ENCODE measurements at regions not wholly inside any gene's neighbourhood (a gene's known extent, or its start where the extent isn't known, plus 50 kb on each side); places are given as distances from the start of the nearest gene placed in this dataset.

DNA sequence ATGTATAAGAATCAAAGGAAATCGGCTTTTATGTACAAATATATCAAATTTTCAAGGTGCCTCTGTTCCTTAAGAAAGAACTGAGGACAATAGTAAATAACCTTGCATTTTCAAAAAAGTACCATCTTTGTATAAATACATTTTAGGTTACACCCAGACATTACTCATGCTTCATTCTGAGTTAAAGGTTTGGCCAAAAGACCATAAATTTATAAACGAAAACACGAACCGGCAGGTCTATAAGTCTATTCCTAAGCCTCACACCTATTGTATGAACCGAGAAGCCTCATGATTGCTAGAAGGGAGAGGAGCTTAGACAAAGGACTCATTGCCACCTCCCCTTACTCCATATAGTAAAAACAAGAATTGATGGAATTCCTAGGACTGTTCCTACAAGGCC lies 94.6 kb upstream of the PSMD7 start:
- peaks cover 22% of the 10 kb centered on the region for H3K4me1 Mint-ChIP-seq (ENCODE audit: unreplicated experiment)
- no peak overlapping the region for H3K27ac Mint-ChIP-seq
- H3K4me3 Mint-ChIP-seq: no peak overlapping the region
- no peaks in the 10 kb centered on the region for H3K36me3 Mint-ChIP-seq
- H3K9me3 Mint-ChIP-seq: no peaks in the 10 kb centered on the region
- TF ChIP-seq, protein P1, sequence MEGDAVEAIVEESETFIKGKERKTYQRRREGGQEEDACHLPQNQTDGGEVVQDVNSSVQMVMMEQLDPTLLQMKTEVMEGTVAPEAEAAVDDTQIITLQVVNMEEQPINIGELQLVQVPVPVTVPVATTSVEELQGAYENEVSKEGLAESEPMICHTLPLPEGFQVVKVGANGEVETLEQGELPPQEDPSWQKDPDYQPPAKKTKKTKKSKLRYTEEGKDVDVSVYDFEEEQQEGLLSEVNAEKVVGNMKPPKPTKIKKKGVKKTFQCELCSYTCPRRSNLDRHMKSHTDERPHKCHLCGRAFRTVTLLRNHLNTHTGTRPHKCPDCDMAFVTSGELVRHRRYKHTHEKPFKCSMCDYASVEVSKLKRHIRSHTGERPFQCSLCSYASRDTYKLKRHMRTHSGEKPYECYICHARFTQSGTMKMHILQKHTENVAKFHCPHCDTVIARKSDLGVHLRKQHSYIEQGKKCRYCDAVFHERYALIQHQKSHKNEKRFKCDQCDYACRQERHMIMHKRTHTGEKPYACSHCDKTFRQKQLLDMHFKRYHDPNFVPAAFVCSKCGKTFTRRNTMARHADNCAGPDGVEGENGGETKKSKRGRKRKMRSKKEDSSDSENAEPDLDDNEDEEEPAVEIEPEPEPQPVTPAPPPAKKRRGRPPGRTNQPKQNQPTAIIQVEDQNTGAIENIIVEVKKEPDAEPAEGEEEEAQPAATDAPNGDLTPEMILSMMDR (conservative IDR thresholded peaks at IDR 0.05): no peak
- no peak for DNase-seq (ENCODE audit: extremely low spot score, unreplicated experiment)
- no peaks in the 10 kb centered on the region for H3K27me3 Mint-ChIP-seq

DNA sequence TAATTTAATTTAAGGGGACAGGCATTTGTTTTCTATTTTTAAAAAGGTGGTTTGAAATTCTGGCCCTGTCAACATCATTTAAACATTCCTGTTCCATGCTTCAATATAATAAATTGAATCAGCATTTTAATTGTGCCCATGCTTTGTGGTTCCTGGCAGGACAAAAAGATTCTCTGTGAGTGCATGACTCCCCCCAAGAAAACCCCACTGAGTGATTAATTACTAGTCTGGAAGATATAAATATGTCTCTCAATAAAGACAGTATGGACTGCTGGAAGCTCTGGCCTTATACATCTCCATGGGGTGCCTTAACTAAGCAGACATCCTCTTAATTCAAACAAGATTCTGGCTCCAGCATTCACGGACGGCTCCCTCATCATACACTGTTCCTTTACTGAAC lies 95.0 kb upstream of the PSMD7 start:
- Mint-ChIP-seq H3K27ac (no peak overlapping the region), H3K4me1 (ENCODE audit: unreplicated experiment) (peaks cover 22% of the 10 kb centered on the region), H3K27me3 (no peaks in the 10 kb centered on the region), H3K4me3 (no peak overlapping the region), H3K36me3 (no peaks in the 10 kb centered on the region), H3K9me3 (no peaks in the 10 kb centered on the region)
- TF ChIP-seq, protein P1 (conservative IDR thresholded peaks at IDR 0.05): no peak
- DNase-seq (ENCODE audit: extremely low spot score, unreplicated experiment): no peak

DNA sequence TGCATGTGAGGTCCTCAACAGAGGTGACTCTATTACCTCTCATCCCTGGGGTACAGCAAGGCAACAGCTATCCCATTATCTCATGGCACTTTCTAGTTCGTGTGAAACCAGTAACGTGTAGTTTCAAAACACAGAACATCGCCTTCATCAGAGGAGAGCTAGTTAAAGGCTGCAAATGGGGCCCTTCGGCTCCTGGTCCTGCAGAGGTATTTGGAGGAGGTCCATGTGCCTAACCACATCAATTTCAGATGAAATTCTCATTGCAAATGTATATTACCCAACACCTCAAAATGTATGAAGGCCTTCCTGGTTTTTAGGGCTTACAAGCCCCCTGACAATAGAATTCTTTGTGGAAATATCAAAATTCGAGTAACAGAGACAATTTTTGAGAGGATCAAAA lies 95.7 kb upstream of the PSMD7 start:
- Mint-ChIP-seq H3K36me3 (no peaks in the 10 kb centered on the region), H3K4me1 (ENCODE audit: unreplicated experiment) (peaks cover 22% of the 10 kb centered on the region), H3K27ac (no peak overlapping the region), H3K9me3 (no peaks in the 10 kb centered on the region), H3K27me3 (no peaks in the 10 kb centered on the region), H3K4me3 (no peak overlapping the region)
- TF ChIP-seq, protein P1 (conservative IDR thresholded peaks at IDR 0.05): no peak
- no peak for DNase-seq (ENCODE audit: extremely low spot score, unreplicated experiment)

DNA sequence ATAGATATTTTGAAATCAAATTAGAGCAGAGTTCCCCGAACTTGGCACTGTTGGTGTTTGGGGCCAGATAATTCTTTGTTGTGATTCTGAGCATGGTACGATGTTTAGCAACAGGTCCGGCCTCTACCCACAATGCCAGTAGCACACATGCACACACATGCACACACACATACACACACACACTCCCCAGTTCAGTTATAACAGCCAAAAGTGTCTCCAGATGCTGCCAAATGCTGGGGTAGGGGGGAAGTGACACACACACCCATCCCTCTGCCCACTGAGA lies 96.8 kb upstream of the PSMD7 start:
- peaks cover 22% of the 10 kb centered on the region for H3K4me1 Mint-ChIP-seq (ENCODE audit: unreplicated experiment)
- H3K4me3 Mint-ChIP-seq: no peak overlapping the region
- no peaks in the 10 kb centered on the region for H3K9me3 Mint-ChIP-seq
- no peaks in the 10 kb centered on the region for H3K27me3 Mint-ChIP-seq
- no peaks in the 10 kb centered on the region for H3K36me3 Mint-ChIP-seq
- no peak for DNase-seq (ENCODE audit: extremely low spot score, unreplicated experiment)
- no peak overlapping the region for H3K27ac Mint-ChIP-seq
- TF ChIP-seq, protein P1 (conservative IDR thresholded peaks at IDR 0.05): no peak

DNA sequence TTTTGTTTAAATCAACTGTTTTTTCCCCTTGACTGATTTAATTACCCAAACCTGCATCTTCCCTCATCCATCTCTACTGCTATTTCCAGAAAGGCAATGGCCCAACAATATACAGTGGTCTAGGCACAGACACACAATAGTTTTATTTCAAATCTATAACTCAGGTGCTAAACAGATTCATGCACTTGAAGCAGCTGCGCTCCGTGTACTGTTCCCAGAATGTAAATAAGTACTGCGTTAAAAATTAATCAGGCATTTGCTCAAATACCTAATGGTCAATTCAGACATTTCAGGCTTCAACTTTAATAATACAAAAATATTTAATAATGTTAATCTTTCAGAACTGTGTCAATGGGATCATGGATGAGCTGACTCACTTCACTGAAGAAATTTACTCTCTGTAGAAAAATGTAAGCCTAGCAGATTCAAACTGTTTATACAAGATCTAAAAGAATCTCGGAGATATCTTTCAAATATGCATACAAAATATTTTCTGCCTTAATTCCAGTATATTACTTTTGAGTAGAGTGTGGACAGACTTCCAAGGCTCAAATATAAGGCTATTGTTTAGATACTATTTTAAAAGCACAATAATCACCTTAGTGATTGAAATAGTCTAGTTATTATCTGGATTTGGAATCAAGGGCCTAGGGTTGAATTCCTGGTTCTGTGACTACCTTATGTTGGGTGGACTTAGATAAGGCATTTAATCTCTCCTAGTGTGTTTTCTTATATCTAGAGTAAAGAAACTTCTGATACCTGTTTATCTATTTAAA lies 97.4 kb upstream of the PSMD7 start:
- no peak for DNase-seq (ENCODE audit: extremely low spot score, unreplicated experiment)
- TF ChIP-seq, protein P1 (conservative IDR thresholded peaks at IDR 0.05): no peak
- Mint-ChIP-seq H3K27me3 (no peaks in the 10 kb centered on the region), H3K36me3 (no peaks in the 10 kb centered on the region), H3K4me1 (ENCODE audit: unreplicated experiment) (peaks cover 22% of the 10 kb centered on the region), H3K4me3 (no peak overlapping the region), H3K27ac (no peak overlapping the region), H3K9me3 (no peaks in the 10 kb centered on the region)
